ENCODE measurements at regions not wholly inside any gene's neighbourhood (a gene's known extent, or its start where the extent isn't known, plus 50 kb on each side); places are given as distances from the start of the nearest gene placed in this dataset.

GRCh38 chr5:164364237-164365208 lies 859.1 kb downstream of the MAT2B start:
- TF ChIP-seq CTCF (IDR thresholded peaks at IDR 0.05 in 4 of 5, conservative IDR thresholded peaks at IDR 0.05 in 1 of 5) = no peak
- TF ChIP-seq POLR2A (IDR thresholded peaks at IDR 0.05) = no peak

All from gastrocnemius medialis (tissue), 4 donors.